ENCODE measurements at regions not wholly inside any gene's neighbourhood (a gene's known extent, or its start where the extent isn't known, plus 50 kb on each side); places are given as distances from the start of the nearest gene placed in this dataset.
A peak's percentile ranks its signal among the peaks of the same experiment; 100 is the strongest.

DNA sequence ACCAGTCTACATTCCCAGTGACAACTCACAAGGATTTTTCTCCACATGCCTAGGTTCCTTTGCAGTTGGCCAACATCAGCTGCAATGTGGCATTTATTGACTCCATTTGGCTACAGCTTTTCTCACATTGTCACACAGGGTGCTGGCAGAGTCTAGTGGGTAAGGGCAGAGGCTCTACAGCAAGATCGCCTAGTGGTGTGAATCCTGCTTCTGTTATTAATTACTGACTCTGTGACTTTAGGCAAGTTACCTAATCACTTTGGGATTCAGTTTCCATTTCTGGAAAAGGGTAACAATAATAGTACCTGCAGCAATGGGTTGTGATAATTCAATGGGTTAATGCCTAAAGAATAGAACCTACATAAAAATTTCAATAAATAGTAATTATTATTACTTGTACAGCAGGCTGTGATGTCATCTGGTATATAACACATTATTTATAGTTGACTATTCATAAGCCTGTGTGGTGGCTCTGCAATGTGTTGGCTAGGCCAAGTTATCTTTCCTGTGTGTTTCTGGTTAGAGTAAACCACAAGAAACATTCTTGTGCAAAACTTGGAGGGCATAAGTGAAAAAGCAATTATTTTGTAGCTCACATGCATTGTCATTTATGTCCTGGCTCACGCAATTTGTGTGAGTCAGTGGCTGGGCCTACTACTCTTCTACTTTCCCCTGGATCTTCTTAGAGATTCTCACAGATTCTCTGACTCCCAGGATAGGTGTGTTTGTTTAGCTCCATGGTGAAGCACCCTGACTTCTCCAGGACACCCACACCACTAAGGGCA is 59.5 kb downstream of the PTGS2 start:
- Mint-ChIP-seq H3K36me3 (ENCODE audit: low read depth) (no peaks in the 10 kb centered on the region), H3K9me3 (no peaks in the 10 kb centered on the region), H3K27me3 (peaks cover 3% of the 10 kb centered on the region), H3K27ac (no peak overlapping the region), H3K4me1 (ENCODE audit: low read depth) (peaks cover 27% of the 10 kb centered on the region), H3K4me3 (no peak overlapping the region)
- no peak for DNase-seq

DNA sequence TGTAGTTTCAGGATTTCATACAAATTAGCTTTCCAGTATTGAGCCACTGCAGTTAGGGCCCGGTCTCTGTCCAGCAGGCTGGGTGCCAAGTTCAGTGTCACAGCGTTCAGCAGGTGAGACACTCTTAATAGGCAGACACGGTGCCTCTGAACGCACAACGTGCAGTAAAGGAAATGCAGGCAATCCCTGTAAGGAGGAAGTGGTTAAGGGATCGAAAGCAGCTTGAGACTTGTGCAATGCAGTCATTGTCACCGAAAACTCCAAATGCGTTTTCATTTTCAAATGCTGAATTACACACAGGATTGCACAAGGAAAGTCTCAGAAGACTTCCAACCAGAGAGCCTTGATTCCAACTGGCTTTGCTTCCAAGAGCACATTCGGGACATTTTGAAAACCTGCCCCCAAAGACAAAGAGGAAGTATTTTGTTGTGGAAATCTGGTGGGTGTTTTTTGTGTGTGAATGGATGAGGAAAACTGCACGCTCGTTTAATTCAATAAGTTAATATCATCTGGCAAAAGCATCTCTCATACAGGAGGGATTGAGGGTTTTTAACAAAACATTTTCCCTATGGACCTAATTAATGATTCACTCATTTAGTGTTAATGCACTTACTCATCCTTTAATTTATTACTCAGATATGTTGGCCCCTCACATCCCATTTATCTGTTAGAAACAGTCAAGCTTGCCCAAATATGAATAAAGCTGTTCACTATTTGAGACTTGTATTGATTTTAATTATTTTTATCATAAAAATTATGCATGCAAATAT is 61.6 kb downstream of the PTGS2 start:
- Mint-ChIP-seq H3K27me3 (no peaks in the 10 kb centered on the region), H3K4me1 (ENCODE audit: low read depth) (peaks cover 45% of the 10 kb centered on the region), H3K36me3 (ENCODE audit: low read depth) (no peaks in the 10 kb centered on the region), H3K4me3 (peak overlapping the region; percentile 53), H3K9me3 (no peaks in the 10 kb centered on the region), H3K27ac (no peak overlapping the region)
- DNase-seq: peak; percentile 48

DNA sequence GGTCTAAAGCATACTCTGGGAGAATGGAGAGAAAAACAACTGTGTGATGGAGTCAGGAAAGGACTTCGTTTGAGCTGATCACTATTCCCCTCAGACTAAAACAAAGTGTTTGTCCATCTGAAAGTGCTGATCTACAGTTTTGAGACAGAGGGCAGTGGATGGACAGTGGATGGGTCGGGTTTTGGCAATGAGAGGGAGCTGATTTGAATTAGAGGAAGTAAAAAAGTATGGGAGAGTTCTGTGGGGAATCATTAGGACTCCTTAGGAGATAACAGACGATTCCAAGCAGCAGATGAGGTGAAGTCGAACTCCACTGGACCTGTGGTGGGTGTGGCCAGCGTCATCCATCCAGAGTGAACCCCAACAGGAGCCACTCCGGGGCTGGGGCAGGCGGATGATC is 62.3 kb downstream of the PTGS2 start:
- H3K27ac Mint-ChIP-seq: no peak overlapping the region
- no peaks in the 10 kb centered on the region for H3K9me3 Mint-ChIP-seq
- H3K27me3 Mint-ChIP-seq: no peaks in the 10 kb centered on the region
- DNase-seq: no peak
- H3K4me3 Mint-ChIP-seq: no peak overlapping the region
- peaks cover 46% of the 10 kb centered on the region for H3K4me1 Mint-ChIP-seq (ENCODE audit: low read depth)
- no peaks in the 10 kb centered on the region for H3K36me3 Mint-ChIP-seq (ENCODE audit: low read depth)

DNA sequence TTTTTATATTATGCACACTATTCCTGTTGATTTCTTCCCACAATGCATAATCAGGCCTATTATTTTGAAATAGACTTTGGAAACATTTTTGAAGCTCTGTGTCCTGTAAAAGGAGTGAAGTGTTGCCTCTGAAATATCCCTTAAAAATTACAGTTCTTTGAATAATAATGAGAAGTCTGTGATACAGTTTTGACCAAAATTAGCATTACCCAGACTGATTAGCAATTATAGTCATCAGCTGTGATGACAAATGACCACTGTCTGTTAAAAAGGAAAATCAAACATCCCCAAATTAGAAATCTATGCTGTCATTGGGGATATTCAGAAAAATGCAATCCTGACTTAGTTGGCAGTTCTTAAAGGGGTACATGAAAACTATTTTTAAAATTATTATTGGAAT is 63.7 kb downstream of the PTGS2 start:
- Mint-ChIP-seq H3K36me3 (ENCODE audit: low read depth) (no peaks in the 10 kb centered on the region), H3K27me3 (peaks cover 5% of the 10 kb centered on the region), H3K4me1 (ENCODE audit: low read depth) (peaks cover 46% of the 10 kb centered on the region), H3K9me3 (no peaks in the 10 kb centered on the region), H3K4me3 (no peak overlapping the region), H3K27ac (no peak overlapping the region)
- DNase-seq: no peak

DNA sequence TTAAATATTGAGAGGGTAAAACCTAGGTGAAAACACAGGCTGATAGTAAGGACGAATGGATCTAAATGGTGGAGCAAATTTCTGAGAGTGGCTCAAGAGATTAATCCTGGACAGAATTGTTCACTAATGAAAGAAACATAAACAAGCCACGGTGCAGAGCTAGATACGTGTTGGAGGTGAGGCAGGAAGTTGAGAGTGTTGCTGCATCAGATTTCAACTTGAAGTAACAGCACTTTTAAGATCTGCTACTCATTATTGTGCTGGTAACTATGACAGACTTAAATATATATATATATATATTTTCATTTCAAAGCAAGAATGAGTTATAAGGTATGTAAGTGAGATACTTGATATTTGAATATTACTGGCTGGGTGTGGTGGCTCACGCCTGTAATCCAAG is 64.9 kb downstream of the PTGS2 start:
- H3K27ac Mint-ChIP-seq: no peak overlapping the region
- peaks cover 36% of the 10 kb centered on the region for H3K4me1 Mint-ChIP-seq (ENCODE audit: low read depth)
- H3K4me3 Mint-ChIP-seq: no peak overlapping the region
- H3K36me3 Mint-ChIP-seq (ENCODE audit: low read depth): no peaks in the 10 kb centered on the region
- no peak for DNase-seq
- peaks cover 11% of the 10 kb centered on the region for H3K27me3 Mint-ChIP-seq
- H3K9me3 Mint-ChIP-seq: no peaks in the 10 kb centered on the region

DNA sequence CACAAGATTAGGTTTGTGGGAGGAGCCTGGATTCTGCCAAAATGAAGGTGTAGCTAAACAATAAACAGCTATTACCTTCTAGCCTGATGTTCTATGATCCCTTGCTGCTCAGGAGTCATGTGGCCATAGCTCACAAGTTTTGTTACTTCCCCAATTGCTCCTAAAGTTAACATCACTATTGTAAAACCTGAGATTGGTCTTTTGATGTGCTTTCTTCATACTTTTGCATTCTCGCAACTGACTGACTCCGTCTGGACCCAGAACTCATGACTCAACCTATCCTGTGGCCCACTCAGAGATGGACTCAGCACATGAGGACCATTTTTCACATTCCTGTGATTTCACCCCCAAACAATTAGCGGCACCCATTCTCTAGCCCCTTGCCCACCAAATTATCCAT is 69.1 kb downstream of the PTGS2 start:
- Mint-ChIP-seq H3K36me3 (ENCODE audit: low read depth) (no peaks in the 10 kb centered on the region), H3K27ac (no peak overlapping the region), H3K4me1 (ENCODE audit: low read depth) (peaks cover 22% of the 10 kb centered on the region), H3K27me3 (peaks cover 37% of the 10 kb centered on the region), H3K9me3 (no peaks in the 10 kb centered on the region), H3K4me3 (no peak overlapping the region)
- no peak for DNase-seq

DNA sequence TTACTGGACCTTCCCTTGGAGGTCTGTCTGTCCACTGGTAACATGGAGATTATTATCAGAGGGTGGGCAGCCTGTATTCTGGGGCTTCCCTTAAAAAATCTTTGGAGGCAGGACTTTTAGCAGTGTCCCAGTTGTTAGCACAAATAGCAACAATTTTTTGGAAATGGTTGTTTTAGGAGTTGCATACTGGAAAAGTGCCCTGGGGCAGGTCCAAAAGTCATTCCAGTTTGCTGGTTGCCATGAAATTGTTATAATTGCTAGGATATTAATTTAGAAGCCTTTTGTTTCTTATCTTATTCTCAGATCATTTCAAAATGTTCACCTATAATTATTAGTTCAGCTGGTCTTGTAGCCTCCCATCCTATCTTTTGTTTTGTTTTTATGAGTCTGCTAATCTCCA is 71.0 kb downstream of the PTGS2 start:
- no peaks in the 10 kb centered on the region for H3K36me3 Mint-ChIP-seq (ENCODE audit: low read depth)
- H3K9me3 Mint-ChIP-seq: no peaks in the 10 kb centered on the region
- H3K4me3 Mint-ChIP-seq: no peak overlapping the region
- H3K4me1 Mint-ChIP-seq (ENCODE audit: low read depth): peaks cover 10% of the 10 kb centered on the region
- peaks cover 41% of the 10 kb centered on the region for H3K27me3 Mint-ChIP-seq
- no peak overlapping the region for H3K27ac Mint-ChIP-seq
- no peak for DNase-seq

DNA sequence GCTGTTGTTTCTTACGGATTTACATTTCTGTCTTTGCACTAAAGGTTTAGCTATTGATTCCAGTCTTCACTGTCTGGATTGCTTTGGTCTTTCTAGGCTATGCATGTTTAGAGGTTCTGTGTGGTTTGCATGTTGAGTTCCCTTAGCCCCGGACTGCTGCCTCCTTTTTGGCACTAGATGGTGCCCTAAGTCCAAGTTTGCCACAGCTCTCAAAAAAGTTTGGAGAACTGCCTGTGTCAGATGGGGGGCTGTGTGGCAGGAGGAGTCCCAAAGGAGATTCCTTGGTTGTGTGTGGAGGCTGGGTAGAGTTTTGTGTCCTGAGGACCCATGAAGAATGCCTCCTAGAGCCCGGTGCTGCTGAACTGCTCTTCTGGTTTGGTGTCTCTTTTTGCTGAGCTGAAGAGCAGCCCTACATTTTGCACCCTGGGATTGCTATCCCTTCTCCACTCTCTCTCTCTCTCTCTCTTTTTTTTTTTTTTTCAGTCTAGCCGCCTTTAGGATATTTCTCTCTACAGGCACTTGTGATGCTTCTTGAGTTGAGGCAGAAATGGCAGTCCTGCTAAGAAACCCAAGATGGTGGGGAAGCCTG is 74.4 kb downstream of the PTGS2 start:
- Mint-ChIP-seq H3K27me3 (peaks cover 41% of the 10 kb centered on the region), H3K27ac (no peak overlapping the region)

DNA sequence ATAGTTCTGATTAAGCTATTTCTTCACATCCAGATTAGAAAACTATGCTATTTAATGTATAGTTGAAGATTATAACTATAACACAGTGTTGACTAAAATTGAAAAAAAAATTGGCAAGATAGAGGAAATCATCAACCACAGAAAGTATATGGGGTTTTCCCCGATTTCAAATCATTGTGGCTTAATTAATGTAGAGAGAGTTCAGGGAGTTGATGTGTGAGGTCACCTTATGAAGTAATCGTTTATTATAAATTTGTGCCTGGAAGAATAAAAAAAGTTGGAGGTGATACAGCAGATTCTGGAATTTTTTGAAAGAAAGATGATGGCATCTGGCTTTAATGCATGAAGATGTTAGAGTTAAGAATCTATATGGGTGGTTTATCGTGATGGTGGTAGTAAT is 84.3 kb downstream of the PTGS2 start:
- H3K4me3 Mint-ChIP-seq: no peak overlapping the region
- H3K27me3 Mint-ChIP-seq: peaks cover 57% of the 10 kb centered on the region
- peaks cover 8% of the 10 kb centered on the region for H3K4me1 Mint-ChIP-seq (ENCODE audit: low read depth)
- H3K27ac Mint-ChIP-seq: no peak overlapping the region
- H3K9me3 Mint-ChIP-seq: peaks cover 17% of the 10 kb centered on the region
- no peak for DNase-seq
- H3K36me3 Mint-ChIP-seq (ENCODE audit: low read depth): no peaks in the 10 kb centered on the region

More for the DNA sequence above, 74.4 kb downstream of the PTGS2 start:
- peak; percentile 39 for DNase-seq
- H3K4me1 Mint-ChIP-seq (ENCODE audit: low read depth): peaks cover 3% of the 10 kb centered on the region
- H3K4me3 Mint-ChIP-seq: no peak overlapping the region
- H3K9me3 Mint-ChIP-seq: no peaks in the 10 kb centered on the region
- H3K36me3 Mint-ChIP-seq (ENCODE audit: low read depth): no peaks in the 10 kb centered on the region

DNA sequence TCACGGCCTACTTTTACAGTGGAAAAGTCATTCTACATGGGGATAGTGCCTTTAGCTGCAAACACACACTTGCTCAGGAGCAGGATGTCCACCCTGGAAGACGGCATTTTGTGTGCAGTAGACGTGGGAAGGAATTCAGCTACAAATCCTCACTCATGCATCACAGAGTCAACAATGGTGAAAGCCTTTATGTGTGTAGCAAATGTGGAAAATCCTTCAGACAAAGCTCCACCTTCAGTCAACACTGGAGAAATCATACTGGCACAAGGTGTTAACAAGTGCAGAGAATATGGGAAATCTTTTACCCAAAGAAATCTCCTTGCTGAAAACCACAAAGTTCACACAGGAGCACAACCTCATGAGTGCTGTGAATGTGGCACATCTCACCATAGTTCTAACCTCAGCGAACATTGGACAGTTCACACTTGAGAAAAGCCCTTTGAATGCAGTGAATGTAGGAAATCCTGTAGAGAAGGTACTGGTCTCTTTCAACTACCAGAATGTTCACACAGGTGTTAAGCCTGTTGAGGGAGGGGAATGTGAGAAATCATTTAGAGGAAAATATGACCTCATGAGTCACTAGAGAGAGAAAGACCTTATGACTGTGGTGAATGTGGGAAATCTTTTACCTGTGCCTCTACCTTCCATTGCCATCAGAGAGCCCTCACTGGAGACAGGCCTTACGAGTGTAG is 101.8 kb downstream of the PTGS2 start:
- peaks cover 6% of the 10 kb centered on the region for H3K9me3 Mint-ChIP-seq
- no peaks in the 10 kb centered on the region for H3K36me3 Mint-ChIP-seq (ENCODE audit: low read depth)
- no peak overlapping the region for H3K27ac Mint-ChIP-seq
- DNase-seq: no peak
- H3K4me1 Mint-ChIP-seq (ENCODE audit: low read depth): peaks cover 8% of the 10 kb centered on the region
- peaks cover 8% of the 10 kb centered on the region for H3K27me3 Mint-ChIP-seq
- no peak overlapping the region for H3K4me3 Mint-ChIP-seq

DNA sequence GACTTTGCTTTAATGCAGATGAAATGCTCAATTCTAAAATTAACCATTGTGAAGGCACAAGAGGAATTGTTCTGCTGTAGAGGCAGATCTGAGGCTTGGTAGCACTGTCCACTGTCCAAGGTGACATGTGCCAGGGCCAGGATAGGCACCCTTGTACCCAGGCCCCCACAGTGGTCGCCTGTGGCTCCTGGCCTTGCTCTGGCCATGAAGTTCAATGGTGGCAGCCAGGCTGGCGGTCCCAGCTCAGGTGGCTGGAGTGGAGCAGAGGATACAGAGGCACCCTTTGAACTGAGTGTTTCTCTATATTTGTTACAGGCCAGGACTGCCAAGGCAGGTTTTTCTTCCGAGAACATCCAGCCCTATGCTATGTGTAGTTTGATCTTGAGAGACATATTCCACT is 102.6 kb downstream of the PTGS2 start:
- no peak overlapping the region for H3K27ac Mint-ChIP-seq
- H3K4me1 Mint-ChIP-seq (ENCODE audit: low read depth): peaks cover 11% of the 10 kb centered on the region

DNA sequence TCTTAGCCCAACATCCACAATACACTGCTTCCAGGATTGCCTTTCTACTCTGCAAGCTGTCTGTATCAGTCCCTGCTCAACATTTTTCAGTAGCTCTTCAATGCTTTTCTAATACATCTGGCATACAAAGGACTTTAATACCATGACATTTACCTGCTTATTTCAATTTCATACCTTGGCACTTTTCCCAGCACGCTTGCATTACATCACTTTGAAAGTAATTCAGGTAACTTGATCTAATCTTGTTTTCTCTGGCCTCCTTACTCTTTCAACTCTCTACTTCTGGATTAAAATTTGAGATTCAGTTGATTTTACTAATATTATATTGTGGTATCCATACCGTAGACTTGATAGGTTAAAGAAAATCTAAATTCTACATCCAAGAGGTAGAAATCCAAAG is 103.0 kb downstream of the PTGS2 start:
- peaks cover 16% of the 10 kb centered on the region for H3K4me1 Mint-ChIP-seq (ENCODE audit: low read depth)
- no peaks in the 10 kb centered on the region for H3K36me3 Mint-ChIP-seq (ENCODE audit: low read depth)
- no peaks in the 10 kb centered on the region for H3K9me3 Mint-ChIP-seq
- H3K27me3 Mint-ChIP-seq: peaks cover 8% of the 10 kb centered on the region
- no peak for DNase-seq
- H3K27ac Mint-ChIP-seq: no peak overlapping the region
- no peak overlapping the region for H3K4me3 Mint-ChIP-seq

More for the DNA sequence above, 102.6 kb downstream of the PTGS2 start:
- H3K36me3 Mint-ChIP-seq (ENCODE audit: low read depth): no peaks in the 10 kb centered on the region
- no peak overlapping the region for H3K4me3 Mint-ChIP-seq
- DNase-seq: no peak
- peaks cover 8% of the 10 kb centered on the region for H3K27me3 Mint-ChIP-seq
- H3K9me3 Mint-ChIP-seq: peaks cover 1% of the 10 kb centered on the region

DNA sequence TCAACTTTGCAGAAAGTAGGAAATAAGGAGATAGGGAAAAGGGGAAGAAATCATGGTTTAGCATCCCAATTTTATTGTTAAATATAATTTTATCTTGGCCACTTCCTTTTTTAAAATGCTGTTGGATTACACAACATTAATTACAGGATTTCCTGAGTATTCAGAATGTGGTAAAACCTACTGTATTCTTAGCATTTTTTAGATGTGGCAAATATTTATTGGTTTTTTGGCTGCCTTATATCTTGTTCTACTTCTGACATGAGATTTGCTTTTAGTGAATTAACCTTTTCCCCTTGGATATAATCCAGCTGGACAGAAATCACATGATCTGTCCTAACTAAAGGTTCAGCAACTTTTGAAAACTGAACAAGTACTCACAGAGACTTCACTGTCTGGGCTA is 104.9 kb downstream of the PTGS2 start:
- Mint-ChIP-seq H3K27me3 (peaks cover 6% of the 10 kb centered on the region), H3K9me3 (no peaks in the 10 kb centered on the region), H3K36me3 (ENCODE audit: low read depth) (no peaks in the 10 kb centered on the region), H3K4me3 (no peak overlapping the region), H3K27ac (no peak overlapping the region), H3K4me1 (ENCODE audit: low read depth) (peaks cover 25% of the 10 kb centered on the region)
- no peak for DNase-seq

DNA sequence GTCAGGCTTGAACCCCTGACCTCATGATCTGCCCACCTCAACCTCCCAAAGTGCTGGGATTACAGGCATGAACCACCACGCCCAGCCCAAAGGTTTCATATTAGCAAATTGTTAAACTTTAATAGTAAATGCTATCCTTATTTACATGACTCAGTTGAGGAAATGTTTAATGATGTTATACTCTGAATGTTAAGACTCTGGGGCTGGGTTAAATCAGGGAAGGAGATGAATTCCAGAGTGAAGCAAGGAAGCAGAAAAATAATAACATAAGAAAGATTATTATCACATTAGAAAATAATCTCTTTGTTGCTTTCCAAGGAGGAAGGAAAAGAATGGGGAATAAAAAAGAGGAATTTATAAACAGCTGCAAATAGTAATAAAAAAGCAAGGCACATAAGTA is 105.3 kb downstream of the PTGS2 start:
- Mint-ChIP-seq H3K4me1 (ENCODE audit: low read depth) (peaks cover 25% of the 10 kb centered on the region), H3K9me3 (no peaks in the 10 kb centered on the region), H3K27me3 (peaks cover 4% of the 10 kb centered on the region), H3K36me3 (ENCODE audit: low read depth) (no peaks in the 10 kb centered on the region), H3K27ac (no peak overlapping the region), H3K4me3 (no peak overlapping the region)
- no peak for DNase-seq
